HG03039 (cell line): ENCODE measurements at regions not wholly inside any gene's neighbourhood (a gene's known extent, or its start where the extent isn't known, plus 50 kb on each side); places are given as distances from the start of the nearest gene placed in this dataset.

Source experiments
- ATAC-seq: cut with Tn5 transposase; IDR thresholded peaks from one replicate; pipeline ENCODE4 v1.9.1; 2021; ENCODE audit warnings: mild to moderate bottlenecking, moderate library complexity; ENCODE audit not compliant: unreplicated experiment

DNA sequence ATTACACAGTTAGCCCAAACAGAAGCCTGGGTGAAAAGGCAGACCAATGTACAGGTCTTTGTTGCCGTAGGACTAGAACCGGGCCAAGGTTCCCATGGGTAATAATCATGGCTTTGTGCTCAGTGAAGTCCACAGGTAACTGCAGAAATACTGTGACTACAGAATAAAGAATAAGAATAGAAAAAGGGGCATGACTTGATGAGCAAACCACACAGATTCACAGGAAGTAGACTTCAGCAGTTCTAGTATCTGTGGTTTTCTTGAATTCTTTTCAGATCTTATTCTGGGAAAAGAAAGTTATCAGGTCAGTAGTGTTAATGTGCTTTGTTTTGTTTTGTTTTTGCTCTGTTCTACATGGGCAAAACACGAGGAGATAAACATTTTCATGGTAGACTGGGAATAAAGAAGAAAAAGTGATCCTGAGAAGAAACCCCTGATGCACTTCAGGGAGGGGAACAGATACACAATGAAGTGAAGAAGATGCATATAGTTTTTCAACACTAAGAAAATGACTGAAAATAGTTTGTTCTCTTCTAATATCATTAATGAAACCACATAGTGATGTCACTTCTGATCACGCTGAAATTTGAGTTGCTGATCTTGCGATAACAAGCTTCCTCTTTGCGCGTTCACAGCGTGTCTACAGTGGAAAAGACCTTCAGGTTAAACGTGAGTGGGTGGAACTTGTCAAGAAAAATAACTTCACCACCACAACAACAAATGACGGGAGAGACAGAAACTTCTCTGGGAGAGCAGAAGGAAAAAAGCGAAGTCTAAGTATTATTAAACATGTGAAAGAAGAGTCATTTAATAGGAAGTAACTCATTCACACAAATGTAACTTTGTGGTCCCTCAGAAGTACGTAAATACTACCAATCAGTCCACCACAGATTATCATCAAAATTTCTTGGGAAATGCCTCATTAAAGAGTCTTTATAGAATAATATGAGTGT is 315.8 kb upstream of the SATB1 start:
- ATAC-seq: peak; percentile 81

DNA sequence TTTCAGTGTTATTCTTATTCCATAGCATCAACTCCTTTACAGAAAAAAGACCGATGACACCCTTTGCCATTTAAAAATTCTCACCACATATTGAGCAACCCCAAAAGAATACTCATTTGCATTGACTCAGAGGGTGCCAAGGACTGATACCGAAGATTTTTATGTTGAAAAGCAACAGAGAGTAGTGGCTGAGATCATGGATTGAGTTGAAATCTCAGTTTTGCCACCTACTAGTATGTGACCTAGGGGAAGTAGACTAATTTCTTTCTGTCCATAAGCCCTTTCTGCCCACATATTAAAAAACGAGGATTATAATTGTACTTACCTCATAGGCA is 313.9 kb upstream of the SATB1 start:
- ATAC-seq: no peak

DNA sequence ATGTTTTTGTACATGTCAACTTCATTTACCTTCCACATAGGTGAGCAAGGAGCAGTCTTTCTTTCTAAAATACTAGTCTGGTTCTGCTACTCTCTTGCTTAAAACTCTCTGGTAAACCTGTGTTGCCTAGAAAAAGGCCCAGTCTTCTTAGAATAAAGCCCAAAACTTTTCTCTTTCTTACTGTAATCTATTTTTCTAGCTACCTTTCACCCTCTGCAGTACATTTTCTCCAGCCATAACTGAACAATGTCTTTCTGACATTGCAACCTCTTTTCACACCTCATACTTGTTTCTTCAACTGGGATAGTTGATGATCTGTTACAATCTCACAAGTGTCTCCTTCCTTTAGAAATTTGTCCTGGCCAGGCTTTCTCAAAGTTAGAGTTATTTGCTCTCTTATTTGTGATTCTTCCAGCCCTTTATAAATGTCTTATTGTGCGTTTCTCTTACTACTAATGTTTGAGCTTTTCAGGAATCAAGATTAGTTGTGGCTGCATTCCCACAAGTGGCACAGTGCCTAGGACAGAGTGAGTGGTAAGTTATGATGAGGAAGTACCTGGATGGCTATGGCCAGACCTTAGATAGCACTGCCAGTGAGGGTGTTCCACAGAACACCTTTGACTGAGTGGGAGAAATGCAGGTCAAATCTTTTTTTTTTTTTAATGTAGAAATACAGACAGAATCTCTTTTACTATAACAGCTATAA is 313.4 kb upstream of the SATB1 start:
- ATAC-seq: no peak

DNA sequence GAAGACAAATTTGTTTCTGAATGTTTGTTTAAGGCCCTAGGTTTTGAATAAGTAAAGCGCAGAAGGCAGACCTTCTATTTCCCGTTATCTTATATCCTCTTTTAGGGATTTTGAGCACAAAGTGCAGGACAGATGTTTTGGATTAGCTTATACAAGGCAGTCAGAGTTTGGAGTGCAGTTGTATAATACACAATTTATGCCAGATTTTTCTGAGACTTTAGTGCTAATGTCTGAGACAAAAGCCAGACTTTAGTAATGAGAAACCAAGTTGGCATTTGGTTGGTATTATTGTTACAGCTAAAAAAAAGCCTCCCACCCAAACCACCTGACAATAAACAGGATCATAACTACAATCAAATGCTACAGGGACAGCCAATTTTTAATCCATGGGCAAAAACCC is 309.9 kb upstream of the SATB1 start:
- no peak for ATAC-seq

DNA sequence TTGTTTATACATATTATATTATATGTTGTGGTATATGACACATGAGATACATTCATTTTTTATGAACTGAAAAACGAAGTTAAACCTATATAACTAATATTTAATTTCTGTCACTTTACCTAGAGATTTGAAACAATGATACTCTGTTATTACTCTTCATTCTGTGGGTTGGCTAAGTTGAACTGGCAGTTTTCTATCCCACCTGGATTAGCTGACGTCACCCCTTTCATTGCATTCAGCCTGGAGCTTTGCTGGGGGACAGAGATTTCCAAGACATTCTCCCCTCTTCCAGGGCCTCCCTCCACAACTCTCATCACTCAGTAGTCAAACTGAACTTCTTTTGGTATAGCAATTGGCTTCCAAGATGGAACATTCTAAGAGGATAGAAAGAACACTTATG is 309.2 kb upstream of the SATB1 start:
- no peak for ATAC-seq

DNA sequence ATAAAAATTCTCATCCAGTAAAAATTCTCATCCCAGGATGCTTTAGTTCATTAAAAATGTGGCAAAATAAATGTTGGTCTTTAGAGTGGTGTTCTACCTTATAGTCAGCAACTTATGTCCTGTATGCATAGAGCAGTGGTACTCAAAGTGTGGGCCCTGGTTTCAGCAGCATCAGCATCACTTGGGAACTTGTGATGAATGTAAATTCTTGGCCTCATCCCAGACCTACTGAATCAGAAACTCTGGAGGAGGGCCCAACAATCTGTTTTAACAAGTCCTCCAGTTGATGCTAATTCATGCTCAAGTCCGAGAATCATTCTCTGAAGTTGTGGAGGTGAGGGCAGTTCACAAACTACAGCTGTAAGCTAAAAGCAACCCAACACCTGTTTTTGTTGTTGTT is 307.3 kb upstream of the SATB1 start:
- ATAC-seq: no peak

DNA sequence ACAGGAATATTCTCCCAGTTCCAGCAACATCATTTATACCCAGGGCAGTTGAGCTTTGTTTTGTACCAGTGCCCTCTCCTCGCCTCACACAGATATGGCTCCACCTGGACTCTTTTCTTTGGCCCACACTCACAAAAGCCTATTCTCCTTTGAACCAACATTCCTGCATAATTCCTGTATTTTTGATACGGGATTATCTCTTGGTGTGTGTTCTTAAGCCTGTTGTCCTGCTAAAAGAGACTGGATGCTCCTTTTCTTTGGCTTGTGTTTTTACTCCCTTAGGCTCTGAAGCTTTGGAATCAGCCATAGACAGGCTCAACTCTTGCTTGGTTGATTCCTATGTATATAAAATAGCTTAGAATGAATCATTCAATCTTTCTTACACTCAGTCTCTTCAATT is 305.4 kb upstream of the SATB1 start:
- no peak for ATAC-seq

DNA sequence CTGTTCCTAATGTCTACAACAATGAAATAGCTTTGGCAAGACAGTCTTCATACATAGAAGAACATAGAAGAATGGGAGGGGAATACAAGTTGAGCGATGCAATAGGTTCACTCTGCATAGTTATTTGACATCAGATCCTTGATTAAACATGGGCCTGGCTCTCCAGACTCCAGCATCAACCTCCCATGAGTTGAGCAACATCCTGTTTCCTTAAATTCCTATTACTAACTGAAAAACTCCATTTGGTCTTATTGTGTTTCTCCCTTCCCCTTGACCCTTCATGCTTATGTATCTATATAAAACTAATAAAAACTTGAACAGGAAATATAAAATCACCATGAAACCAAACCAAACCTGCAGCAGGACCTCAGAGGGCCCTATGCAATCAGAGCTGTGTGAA is 304.5 kb upstream of the SATB1 start:
- ATAC-seq: no peak

DNA sequence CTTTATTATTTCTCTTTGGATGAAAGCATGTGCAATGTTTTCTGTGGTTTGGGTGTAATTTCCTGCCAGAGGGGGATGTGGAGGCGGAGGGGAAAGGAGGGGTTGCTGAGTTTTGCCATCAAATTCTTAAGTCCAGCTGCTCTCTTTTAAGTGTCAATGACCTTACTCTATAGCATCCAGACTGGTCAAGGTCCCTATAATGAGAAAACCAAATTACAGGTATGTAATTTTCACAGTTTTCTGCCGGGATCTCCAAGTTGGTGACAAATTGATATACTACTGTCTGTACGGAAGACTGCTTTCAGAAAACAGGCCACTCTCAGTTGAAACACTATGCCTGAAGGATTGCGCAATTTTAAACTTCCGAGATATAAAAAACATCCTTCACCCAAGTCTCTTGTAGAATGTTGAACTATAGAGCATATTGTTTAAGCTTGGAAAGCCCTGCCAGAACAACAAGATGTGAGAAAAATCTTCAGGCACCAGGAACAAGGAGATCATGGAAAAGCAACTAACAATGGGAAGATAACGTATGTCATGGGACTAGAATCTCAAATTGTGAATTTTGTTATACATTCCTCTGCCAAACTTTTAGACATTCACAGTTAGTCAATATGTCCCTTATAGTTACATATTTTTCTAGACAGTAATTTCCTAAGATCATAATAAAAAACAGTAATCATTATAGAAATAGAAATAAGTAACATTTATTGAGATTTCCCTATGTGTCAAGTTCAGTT is 300.7 kb upstream of the SATB1 start:
- ATAC-seq: no peak

DNA sequence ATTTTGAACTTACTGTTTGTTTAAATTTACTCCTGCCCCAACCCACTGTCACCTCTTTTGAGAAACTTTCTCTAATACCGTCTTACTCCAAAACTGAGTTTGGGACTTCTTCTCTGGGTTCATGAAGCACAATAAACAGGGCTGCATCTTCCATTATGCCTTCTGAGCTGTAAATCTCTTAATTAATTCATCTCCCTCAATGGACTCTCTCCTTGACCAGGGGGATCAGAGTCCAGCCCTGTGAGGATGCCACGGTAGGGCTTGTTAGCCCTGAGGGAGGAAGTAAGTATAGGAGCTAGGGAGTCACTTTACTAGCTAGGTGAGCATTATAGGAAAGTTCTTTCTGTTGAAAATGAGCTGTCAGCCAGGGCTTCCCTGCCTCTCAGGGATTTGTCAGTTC is 299.3 kb upstream of the SATB1 start:
- ATAC-seq: no peak

DNA sequence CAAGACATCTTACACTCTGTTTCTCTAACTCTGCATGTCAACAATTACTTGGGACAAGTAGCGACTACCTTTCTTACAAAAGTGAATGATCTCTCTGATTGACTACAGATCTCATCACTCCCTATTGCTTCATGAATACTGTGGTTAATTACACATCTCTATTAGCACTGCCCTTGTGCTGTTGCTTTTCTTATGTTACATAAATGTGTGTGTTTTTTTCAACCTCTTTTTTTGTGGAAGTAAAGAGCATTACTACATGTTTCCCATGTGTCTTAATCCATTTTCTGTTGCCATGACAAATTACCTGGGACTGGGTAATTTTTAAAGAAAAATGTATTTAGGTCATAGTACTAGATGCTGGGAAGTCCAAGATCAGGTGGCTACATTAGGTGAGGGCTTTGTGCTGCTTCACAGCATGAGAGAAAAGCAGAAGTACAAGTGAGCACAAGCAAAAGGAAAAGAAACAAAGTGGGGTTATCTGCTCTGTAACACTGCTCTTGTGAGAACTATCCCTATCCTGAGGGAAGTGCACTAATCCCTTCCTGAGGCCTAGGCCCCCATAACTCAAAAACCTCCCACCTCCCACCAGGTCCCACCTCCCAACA is 298.2 kb upstream of the SATB1 start:
- no peak for ATAC-seq

DNA sequence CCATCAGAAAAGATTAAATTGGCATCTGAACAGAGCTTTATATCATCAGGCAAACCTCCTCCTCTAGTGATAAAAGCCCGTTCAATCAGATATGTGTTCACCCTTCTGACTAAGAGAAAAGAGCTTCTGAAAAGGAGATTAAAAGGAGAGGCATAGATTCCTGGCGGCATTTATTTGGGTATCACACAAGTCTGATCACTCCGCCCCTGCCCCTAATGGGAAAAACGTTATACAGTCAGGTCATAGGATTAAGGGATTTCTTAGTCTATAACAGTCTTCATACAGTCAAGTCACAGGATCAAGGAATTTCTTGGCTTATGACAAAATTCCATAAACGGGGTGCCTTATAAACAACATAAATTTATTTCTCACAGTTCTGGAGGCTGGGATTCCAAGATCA is 295.4 kb upstream of the SATB1 start:
- ATAC-seq: no peak

DNA sequence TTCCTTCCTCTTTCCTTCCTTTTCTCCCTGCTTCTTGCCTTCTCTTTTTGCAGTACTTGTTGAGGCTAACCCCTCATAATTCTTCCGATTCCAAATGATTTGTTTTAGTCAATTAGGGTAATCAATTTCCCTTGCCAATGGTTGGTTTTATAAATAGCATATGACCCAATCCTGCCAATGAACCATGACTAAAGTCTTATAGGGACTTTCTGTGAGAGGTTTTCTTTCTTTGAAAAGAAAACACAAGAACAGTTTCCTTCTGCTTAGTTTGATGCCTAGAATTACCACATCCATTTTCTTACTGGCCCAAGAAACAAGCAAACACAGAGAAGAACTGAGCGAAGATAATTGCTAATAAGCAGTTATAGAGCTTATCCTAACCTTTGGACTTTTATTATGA is 292.5 kb upstream of the SATB1 start:
- ATAC-seq: no peak

DNA sequence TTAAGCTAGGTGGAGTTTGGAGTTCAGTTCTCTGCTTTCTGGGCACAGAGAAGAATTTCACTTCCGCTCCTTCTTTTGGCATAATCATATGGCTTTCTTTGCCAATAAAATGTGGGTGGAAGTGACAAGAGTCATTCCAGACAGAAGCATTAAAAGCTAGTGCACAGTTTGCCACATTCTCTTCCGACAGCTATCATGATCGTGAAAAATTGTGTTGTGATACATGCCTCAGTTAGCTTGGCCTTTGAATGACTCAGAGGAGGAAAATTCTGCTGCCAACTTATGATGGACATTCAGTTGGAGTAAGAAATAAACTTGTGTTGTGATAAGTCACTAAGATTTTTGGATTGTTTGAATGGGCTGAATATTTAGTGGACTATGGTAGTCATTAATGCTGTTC is 291.7 kb upstream of the SATB1 start:
- no peak for ATAC-seq

DNA sequence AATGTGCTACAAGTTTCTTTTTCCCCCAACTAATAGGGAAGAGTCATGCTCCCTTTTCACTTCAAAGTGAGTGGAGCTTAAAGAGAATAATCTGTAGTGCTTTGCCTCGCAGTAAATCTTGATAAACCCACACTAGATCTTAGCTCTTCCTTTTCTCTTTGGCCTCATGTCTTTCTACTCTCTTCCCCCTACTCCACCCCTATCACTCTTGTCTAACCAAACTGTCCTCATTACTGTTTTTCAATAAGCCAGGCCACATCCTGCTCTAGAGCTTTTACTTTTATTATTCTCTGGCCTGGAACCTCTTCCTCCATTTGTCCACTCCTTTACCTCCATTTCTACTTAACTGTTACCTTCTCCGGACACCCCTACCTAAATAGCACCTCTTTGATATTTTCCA is 291.0 kb upstream of the SATB1 start:
- ATAC-seq: no peak

DNA sequence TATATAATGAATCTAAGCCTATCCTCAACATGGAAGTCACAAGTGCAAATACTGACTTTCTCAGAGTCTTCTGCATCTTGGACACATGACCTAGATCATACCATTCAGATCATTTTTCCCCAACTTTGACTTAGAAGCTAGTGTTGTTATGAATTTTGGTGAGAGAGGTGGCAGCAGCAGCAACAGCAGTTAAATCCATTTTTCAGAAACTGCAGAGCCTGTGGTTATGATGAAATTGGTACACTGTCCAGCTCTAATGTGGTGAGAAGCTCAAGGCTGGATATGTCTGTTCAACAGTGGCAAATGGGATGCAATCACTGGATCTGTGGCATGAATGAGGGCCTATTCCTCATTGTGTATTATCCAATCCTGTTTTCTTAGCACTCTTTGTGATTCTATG is 290.1 kb upstream of the SATB1 start:
- no peak for ATAC-seq

DNA sequence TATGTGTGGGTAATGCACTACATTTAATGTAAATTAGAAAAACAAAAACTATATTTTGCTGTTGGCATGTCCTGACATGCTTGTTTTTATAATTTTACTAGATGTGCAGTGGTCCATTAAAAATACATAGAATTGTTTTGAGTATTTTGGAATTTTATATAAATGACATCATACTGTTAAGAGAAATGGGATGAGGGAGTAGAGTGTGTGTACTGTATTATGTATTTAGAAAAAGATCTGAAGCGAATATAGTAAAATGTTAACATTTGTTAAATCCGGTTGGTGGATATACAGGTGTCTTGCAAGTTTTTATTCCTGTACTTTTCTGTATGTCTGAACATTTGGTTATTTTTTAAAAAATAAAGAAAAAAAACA is 288.4 kb upstream of the SATB1 start:
- no peak for ATAC-seq

DNA sequence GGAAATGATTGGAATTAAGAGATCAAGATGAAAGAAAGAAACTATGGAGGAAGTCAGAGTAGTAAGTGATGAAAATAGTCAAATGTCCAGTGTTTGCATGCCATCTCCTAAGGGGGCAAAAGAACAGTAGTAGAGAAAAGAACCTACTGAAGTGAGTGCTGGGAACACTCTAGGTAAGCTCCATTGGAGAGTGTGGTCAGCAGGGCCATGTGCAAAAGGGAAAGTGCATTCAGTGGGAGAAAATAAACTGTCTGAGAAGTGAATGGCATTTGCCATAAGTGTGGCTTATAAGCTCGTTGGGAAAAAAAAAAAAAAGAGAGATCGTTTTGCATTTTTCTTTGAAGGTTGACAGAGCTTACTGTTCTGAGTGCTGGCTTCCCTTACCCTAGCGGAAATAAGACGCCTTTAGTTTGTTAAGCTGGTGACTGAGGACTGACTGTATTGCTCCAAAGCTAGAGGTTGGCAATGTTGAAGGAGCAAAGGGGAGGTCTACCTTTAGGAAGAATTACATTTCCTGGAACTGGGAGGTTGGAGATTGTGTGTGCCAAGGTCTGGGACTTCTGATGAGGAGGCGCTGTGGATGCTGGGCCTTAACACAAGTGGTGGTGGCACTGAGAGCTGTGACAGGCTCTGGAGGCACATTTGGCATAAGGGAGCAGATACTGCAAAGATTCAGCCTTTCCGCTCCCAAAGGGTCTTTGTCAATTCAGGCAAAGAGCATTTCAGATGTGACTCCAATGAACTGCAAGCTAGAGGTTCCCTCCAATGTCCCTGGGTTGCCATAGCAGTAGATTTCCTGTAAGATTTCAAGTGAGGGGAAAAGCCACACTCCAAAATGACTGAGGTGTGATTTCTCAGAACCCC is 287.8 kb upstream of the SATB1 start:
- ATAC-seq: no peak

DNA sequence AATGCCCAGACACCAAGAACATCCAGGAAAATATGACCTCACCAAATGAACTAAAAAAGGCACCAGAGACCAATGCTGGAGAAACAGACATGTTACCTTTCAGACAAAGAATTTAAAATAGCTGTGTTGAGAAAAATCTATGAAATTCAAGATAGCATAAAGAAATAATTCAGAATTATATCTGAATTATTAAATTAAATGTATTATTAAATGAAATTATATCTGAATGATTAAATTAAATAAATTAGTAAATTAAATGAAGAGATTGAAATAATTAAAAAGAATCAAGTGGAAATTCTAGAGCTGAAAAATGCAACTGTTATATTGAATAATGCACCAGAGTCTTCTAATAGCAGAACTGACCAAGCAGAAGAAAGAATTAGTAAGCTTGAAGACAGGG is 279.2 kb upstream of the SATB1 start:
- ATAC-seq: no peak

DNA sequence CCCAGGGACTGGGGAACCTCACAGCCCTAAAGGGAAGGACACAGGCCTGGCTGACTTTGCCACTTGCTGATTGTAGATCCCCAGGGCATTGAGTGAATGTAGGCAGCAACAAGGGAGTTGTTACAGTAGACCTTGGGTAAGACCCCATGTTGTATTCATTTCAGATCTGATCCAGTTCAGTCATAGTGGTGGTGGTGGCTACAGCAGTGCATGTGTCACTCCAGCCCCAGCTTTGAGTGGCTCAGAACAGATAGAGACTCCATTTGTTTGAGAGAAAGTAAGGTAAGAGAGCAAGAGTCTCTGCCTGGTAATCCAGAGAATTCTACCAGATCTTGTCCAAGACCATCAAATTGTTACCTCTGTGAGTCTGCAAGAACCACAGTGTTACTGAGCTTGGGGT is 278.7 kb upstream of the SATB1 start:
- no peak for ATAC-seq
